GM12891 (cell line): ENCODE measurements at regions not wholly inside any gene's neighbourhood (a gene's known extent, or its start where the extent isn't known, plus 50 kb on each side); places are given as distances from the start of the nearest gene placed in this dataset.

Source experiments
- POLR2A ChIP-seq: IDR thresholded peaks from 2 replicates; pipeline ENCODE4 v1.6.1; 2011; ENCODE audit warnings: low read depth, low read length, control low read depth
- POLR2AphosphoS5 ChIP-seq: IDR thresholded peaks from 2 replicates; pipeline ENCODE4 v1.6.1; 2011; ENCODE audit warnings: low read depth, low read length, control low read depth
- TAF1 ChIP-seq: IDR thresholded peaks from 2 replicates; pipeline ENCODE4 v1.6.1; 2011; ENCODE audit warnings: low read depth, low read length, control low read depth

GRCh38 chr1:222161676-222162075 lies 386.2 kb downstream of the HHIPL2 start:
- no peak for TF ChIP-seq TAF1
- TF ChIP-seq POLR2A = no peak
- no peak for TF ChIP-seq POLR2AphosphoS5
